22Rv1 (cell line): ENCODE measurements at regions not wholly inside any gene's neighbourhood (a gene's known extent, or its start where the extent isn't known, plus 50 kb on each side); places are given as distances from the start of the nearest gene placed in this dataset.

Experiments
- ZFX ChIP-seq: fragments of 450-650 bp; IDR thresholded peaks from 2 replicates; pipeline ENCODE4 v1.6.1; 2017; ENCODE audit warnings: antibody characterized with exemption, borderline replicate concordance
- TF ChIP-seq, protein P1 (sequence below): fragments of 450-650 bp; IDR thresholded peaks from 2 replicates; pipeline ENCODE4 v1.5.1; 2017; ENCODE audit warnings: mild to moderate bottlenecking

DNA sequence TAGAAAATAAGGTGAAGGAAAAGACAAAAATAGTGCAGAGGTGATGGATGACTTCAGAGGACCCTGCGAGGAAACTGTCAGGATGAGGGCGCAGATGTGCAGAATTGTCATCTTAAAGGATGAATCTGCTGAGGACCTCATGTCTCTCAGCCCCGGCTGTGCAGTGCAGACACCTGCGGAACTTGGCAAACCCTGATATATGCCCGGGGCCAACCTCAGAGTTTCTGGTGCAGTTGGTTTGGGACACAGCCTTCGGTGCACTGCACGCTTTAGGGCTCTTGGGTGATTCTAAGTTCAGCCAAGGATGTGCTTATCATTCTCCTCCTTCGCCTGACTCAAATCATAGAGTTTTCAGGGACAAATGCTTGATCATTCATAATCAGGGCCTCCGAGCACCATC, 310.1 kb downstream of the TCERG1L start:
- TF ChIP-seq, protein P1, sequence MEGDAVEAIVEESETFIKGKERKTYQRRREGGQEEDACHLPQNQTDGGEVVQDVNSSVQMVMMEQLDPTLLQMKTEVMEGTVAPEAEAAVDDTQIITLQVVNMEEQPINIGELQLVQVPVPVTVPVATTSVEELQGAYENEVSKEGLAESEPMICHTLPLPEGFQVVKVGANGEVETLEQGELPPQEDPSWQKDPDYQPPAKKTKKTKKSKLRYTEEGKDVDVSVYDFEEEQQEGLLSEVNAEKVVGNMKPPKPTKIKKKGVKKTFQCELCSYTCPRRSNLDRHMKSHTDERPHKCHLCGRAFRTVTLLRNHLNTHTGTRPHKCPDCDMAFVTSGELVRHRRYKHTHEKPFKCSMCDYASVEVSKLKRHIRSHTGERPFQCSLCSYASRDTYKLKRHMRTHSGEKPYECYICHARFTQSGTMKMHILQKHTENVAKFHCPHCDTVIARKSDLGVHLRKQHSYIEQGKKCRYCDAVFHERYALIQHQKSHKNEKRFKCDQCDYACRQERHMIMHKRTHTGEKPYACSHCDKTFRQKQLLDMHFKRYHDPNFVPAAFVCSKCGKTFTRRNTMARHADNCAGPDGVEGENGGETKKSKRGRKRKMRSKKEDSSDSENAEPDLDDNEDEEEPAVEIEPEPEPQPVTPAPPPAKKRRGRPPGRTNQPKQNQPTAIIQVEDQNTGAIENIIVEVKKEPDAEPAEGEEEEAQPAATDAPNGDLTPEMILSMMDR = no peak
- no peak for TF ChIP-seq ZFX
